GM18873 (cell line): ENCODE measurements at regions not wholly inside any gene's neighbourhood (a gene's known extent, or its start where the extent isn't known, plus 50 kb on each side); places are given as distances from the start of the nearest gene placed in this dataset.

Source experiments
- ATAC-seq: cut with Tn5 transposase; IDR thresholded peaks from one replicate; pipeline ENCODE4 v1.9.1; 2021; ENCODE audit warnings: mild to moderate bottlenecking, moderate library complexity, moderate number of reproducible peaks; ENCODE audit not compliant: unreplicated experiment, low FRiP score

DNA sequence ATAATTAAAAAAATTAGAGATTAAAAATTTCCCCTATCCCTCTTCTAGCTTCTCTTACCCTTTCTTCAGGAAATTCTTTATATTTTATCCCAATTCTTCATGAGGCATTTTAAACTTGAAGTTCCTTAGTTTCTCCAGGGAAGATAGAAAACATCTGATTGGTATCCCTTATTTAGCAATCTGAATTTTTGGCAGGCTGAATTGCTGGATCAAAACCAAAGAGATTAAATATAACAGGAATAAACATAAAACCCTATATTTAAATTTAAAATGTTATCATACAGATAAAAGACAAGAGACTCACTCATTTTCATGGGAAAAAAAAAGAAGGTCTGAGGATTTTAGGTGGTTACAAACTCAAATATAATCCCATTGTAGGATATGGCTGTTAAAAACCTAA lies 204.2 kb downstream of the CHRM3 start:
- ATAC-seq: no peak

DNA sequence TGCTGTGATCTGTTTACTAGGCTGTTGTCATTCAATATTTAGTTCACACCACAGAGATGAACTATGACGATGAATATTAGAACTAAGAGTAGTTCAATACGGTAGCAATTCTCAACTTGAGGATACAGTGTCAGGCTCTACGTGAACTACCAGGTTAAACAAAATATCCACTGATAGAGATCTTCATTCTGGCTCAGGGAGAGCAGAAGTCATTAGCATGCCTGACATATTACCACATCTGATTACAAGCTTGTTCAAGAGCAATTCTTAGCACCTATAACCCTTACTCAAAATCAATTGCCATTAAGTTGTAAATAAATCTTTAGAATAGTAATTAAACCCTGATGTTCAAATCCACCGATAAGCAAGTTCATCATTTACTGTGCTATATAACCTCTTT lies 207.2 kb downstream of the CHRM3 start:
- ATAC-seq: no peak

DNA sequence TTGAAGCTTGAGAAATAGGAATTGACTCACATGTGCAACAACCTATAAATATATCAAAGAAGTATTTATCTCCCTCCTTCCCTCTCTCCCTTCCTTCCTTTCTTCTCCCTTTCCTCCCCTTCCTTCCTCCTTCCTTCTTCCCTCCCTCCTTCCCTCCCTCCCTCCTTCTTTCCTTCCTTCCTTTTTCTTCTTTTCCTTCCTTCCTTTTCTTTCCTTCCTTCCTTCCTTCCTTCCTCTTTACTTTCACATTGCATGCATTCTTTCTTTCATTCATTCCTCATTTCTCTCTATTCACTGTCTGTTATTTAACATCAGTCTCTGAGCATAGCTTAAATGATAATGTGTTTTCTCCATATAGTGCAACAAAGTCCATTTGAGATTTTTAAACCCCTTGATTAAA lies 214.2 kb downstream of the CHRM3 start:
- ATAC-seq: no peak

DNA sequence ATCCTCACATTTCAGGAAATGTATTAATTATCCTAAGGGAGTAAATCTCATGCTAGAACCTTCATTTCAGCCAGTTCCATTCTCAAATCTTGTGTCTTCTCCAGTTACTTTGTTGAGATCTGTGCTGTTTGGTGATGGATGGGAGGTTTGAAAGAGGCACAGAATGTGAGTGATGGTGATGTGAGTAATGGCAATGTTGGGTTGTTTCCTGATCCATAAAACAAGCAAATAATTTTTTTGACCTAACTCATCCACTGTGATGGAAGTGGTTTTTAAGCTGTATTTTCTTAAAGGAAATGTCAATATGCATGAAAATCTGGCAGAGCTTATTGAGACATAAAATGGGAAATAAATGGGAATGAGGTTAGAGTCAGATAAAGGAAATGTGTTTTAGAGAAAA lies 214.7 kb downstream of the CHRM3 start:
- ATAC-seq: no peak

DNA sequence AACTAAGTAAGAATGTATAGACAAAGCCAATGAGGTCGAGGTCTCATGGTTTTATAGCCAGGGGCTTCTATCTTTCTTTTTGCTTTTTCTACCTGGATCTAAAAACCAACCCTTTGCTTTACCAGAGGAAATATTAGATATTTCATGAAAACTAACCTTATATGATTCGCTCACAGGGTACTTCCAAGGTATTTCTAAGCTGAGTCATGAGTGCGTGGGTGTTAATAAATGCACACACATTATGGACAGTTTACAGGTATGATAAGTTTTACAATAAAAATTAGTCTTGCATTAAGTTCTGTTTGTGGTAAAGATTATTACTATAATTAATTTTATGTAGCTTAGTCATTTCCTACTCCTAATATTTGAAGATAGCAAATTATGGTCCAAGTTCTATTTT lies 217.2 kb downstream of the CHRM3 start:
- no peak for ATAC-seq

DNA sequence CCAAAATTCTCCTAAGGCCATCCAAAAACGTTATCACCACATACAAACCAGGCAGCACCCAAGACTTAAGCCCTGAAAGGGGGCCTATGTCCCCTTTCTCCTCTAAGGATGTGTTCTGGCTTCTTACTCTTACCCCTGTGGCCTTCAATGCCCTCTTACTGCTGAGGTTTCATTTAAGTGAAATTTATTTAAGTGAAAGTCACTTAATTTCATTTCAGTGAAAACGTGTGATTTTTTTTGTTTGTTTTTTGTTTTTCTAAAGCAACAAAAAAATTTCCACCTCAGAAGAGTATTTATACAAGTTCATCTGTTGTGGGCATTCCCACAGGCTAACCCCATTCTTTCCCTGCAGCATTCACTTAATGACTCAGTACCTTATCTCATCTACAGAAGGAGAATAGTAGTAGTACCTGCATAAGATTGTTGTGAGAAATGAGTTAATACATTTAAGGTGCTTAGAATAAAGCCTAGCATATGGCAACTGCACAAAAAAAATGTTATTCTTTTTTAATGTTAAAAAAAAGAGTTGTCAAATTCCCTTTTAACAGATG lies 220.6 kb downstream of the CHRM3 start:
- ATAC-seq: no peak

DNA sequence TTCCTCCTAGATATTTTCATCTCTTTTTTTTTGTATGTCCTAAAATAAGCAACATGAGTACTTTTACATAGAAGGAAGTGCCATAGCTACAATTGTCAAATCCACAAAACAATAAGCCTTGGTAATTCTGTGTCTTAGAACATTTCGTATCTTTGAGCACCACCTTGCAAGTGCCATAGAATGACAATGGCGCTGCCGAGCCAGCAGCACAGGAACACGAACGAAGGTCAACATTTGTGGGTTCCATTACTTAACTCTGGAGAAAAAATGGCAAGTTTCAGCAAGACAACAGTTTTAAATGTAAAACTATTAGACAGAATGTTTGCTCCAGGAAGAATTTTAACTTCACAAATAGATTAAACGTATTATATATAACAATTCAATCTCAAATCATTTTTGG lies 222.1 kb downstream of the CHRM3 start:
- ATAC-seq: no peak

DNA sequence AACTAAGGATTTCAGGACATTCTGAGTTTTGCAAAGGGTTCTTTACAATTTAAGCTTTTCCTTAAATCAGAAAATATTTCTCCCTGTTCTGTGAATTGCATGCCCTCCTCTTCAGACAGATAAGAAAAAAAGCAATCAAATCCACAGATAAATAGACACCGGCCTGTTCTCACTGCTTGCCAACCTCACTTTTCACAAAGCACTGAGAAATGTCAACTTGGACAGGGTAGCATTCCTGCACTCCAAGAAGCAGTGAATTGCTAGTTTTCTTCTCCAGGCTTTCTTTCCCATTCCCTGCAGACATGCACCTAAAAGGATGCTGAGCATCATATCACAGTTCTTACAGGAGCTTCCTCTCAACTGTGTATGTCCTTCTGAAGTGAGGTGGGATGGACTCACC lies 226.0 kb downstream of the CHRM3 start:
- ATAC-seq: no peak

DNA sequence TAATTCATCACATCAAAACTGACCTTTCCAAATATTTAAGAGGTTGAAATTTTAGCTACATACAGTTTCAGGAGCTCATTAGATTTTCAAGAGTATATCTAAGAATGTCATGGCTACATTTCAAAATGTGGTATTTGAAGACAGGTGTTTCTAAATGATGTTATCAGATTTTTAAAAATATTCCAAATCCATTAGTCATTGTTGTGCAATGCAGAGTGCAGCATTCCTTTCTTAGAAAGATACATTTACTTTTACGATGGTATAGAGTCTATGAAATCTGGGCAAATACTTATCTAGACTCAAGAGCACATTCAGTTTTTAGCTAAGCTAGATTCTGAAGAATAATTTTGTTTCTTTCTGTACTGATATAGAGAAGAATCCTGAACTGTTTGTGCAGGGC lies 230.3 kb downstream of the CHRM3 start:
- no peak for ATAC-seq

DNA sequence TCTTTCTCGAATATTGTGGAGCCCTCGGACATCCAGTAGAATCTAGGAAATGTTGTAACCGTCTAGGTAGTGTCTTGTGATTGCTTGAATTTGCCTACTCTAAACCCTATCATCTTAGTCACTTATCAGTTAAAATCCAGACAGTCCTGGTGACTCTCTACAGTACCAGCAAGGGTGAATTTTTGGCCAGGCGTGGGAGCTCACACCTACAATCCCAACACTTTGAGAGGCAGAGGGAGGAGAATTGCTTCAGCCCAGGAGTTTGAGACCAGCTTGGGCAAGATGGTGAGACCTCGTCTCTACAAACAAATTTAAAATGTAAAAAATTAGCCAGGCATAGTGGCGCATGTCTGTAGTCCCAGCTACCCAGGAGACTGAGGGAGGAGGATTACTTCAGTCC lies 230.9 kb downstream of the CHRM3 start:
- ATAC-seq: no peak

DNA sequence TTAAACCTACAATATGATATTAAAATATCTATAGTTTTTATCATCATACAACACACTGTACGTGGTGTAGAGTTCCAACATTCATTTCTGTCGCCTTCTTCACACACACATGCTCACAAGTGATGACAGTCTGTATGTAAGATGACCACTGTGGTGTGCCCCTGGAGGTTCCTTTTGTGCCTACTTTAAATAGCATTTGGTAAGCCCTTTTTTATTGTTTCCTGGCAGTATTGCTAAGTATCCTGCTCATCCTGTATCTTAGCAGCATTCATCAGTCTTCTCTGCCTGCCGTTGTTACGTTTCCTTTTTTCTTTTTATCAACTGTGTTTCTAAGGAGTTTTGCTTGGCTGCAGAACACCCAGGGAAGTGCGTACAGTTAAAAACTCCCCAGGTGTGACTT lies 231.4 kb downstream of the CHRM3 start:
- no peak for ATAC-seq

DNA sequence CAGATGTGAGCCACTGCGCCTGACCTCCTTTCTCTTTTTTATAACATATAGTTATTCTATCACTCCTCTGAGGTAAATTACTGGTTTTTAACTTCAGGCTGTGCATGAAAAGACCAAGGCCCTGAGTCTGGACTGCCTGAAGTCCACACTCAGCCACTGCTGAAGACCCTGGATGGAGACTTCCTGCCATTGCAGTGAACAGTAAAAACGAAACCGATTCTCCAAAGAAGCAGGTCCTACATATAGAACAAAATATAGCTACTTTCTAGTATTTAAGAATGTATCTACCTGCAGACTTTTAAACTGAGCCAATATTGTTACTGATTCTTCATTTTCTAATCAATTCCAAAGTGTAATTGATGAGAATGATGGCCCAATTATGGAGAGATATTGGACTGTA lies 232.8 kb downstream of the CHRM3 start:
- ATAC-seq: no peak

DNA sequence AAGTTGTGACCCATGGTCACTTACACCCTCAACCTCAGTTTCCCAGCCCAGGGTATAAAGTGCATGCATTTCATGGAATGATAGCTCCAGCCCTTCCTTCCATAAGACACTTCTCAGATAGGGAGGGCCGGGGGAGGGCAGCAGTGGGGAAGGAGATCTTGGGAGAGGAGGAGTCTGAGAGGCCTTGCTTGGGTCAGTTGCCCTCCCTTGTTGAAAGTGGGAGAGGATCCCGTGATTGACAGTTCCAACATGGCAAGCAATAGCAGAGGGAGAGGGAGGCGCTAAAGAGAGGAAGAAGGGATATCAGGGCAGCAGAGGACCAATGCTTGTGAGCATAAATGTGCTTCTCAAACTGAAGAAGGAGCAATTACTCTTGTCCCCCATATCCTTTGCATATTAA lies 244.4 kb downstream of the CHRM3 start:
- ATAC-seq: no peak

DNA sequence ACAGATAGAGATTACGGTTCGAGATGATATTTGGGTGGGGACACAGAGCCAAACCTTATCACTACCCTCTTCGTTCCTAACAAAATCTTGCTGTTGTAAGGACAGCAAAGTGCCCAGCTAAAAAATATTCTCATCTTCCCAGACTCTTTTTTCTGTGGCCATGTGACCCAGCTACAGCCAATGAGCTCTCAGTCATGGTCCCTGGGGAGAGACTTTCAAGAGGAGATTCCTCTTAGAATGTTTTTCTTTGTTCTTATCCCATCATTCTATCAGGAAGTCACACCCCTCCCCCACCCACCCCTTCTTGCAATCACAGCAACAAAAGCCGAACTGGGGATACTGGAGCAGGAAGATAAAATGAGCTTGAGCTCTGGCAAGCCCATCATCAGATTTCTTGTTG lies 247.1 kb downstream of the CHRM3 start:
- no peak for ATAC-seq

DNA sequence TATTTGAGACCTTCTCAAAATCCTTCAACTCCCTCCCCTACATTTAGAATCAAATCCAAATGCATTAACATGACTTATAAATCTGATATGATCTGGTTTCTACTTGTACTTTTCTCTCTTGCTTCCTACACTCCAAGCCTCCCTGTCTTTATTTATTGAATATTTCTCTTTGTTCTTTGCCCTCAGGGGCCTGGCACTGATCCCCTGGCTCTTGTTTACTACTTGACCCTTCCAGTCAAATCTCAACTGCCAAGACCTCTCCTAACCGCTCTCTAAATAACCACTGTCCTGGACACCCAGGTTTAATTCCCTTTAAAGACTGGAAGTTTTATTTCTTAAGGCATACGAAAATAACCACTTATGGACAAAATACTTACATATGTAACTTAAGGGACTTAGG lies 248.9 kb downstream of the CHRM3 start:
- no peak for ATAC-seq

DNA sequence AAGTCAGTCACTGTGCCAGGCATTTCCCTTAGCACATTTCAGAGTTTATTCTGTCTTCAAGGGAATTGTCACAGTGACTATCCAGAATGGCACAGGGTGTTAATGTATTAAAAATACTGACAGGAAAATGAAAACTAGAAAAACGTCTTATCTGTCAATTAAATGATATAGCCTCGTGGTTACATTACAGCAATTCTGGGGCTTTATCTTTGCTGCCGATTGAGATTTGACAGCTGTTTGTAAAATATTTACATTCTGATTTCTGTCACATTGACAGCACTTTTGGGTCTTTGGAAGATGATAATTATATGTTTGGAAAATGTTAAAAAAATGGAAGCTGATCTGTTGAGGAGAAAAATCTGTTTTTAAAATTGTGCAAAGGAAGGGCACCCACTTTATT lies 250.0 kb downstream of the CHRM3 start:
- ATAC-seq: no peak

DNA sequence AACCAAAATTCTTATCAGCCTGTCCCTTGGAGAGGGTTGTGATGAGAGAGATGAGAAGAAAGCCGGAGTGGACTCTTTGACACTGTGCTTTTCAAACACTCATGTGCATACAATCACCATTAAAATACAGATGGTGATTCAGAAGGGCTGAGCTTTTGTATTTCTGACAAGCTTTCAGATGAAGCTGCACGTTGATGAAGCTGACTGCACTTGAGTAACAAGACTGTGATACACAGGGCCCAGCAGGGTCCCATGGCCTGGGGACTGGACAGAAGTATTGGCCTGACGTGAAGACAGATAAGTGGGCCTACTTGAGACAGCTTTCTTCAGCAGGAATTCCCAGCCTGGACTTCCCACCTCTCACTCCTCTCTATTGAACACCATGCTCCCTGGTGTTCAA lies 258.2 kb downstream of the CHRM3 start:
- ATAC-seq: no peak

DNA sequence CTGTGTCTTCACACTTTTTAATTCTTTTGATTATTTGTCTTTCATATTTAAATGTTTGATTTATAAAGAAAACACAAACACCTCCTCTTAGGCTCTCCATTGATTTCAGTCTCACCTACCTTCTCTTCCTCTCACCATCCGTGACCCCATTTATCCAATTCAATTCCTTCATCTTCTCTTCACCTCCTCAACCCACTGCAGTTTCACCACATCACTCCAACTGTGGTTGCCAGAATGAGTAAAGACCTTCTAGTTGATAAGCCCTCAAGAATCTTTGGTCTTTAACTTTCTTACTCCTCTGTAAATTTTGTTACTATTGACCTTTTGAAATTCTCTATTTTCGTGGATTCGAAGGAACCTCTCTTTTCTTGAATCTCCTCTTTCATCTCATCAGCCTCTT lies 260.7 kb downstream of the CHRM3 start:
- ATAC-seq: no peak

DNA sequence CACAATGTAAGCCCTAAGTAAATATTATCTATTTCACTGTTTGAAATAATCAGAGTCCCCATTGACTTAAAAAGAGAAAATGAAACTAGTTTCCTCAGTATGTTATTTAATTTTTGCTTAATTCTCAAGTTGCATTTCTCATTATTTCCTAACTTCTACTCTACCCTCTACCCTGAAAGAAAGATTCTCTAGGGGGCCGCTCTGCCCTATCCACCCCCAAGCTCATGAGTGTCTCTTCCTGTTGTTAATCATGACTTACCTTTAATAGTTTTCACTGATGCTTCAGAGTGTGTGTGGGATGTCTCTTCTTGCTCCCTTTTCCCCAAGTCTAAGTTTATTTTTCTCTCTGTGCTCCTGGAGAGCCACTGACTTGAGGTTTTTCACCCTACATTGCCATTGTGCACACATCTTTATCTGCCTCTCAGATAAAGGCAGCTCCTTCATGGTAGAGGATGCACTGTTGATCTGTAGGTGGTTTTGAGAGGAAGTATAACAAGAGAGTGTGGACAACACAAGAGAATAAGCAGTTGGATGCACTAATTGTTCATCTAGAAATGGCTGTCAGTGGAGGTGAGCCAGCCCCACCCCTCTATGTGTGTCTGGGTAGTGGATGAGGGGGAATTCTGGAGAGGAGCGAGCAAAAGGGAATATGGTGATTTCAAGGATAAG lies 261.7 kb downstream of the CHRM3 start:
- ATAC-seq: no peak

DNA sequence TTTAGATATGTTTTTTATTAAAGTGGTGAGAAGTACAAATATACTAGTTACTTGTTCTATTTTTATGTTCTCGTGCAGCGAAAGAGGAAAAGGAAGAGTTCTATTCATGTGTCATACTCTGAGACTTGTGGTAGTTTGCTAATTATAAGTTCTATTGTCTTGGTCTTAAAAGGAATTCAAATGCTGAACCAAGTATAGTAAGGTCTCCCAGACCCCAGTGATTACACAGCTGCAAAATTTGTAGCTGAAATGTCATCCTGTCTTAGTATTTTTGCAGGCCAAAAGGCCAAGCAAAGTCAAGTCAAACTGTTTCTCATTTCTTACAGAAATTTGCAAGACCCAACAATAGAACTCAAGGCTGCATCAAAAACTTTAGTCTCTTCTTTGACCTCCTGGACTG lies 268.7 kb downstream of the CHRM3 start:
- ATAC-seq: no peak

DNA sequence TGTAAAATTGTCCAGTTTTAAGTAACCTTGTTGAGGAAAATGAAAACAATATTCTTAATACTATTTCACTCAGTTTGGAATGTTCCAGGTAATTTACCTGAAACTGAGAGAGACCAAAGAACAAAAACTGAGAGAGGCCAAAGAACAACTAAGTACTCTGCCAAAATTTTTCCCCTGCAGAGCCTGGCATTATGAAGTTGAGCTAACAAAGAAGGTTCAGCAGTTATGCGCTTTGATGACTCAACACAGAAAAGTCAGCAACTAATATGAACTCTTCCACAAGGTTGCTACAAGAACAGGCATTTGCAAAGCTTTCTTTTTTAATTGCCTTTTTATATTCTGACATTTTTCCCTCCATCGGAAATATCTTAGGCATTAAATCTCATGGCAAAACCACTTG lies 270.9 kb downstream of the CHRM3 start:
- no peak for ATAC-seq

DNA sequence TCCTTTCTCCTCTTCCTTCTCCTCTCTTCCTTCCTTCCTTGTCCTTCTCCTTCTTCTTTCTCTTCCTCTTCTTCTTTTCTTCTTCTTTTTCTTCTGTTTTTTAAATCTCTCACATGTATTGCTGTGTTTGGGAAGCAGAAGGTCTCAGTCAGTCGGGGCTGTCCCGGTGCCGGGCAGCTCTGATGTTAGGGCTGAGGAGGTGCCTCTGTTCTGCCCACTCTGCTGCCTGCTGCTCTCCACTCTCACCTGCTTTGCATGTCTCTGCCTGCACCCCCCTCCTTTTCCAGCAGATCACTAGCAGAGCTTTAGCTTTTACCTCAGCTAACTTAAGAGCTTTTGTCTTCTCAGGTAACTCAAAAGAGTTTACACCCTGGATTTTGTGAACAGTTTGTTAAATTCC lies 276.6 kb downstream of the CHRM3 start:
- no peak for ATAC-seq

DNA sequence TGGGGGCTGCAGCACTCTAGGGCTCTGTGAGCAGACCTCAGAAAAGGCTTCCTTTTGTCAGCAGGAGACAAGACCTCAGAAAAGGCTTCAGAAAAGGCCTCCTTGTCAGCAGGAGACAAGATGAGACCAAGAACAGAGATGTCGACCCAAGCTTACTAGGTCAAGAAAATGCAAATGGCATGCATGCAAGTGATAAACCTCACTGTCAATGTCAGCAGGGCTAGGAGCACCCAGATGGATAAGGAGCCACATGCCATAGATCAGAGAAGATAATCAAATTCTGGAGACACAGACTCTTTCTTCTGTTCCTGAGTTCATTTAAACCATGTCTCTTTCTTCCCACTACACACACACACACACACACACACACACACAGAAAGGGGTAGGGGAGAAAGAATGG lies 285.9 kb downstream of the CHRM3 start:
- ATAC-seq: no peak
